ENCODE measurements at regions not wholly inside any gene's neighbourhood (a gene's known extent, or its start where the extent isn't known, plus 50 kb on each side); places are given as distances from the start of the nearest gene placed in this dataset.
"Not testable (repeated sequence)": the region's sequence is repeated elsewhere in the genome, so short reads cannot be mapped to it uniquely, and the experiment has no call there.

DNA sequence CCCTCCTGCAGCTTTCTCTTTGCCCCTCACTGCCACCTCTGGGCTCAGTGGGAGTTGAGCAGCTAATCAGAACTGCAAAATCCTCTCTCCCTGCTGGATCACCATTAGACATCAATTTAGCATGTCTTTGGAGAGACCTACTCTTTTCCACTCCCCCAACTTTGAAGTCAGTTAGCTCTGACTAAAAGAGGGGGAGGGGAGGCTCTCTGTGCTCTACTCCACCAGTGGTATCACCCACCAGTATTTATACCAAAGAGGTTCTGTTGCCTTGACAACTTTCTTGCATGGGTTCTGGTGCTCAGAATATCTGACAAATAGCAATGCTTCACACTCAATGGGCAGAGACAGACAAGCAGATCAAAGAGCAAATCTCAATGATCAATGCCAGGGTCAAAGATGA lies 146.2 kb upstream of the ROPN1 start:
- DNase-seq (ENCODE audit: low spot score) = no peak

DNA sequence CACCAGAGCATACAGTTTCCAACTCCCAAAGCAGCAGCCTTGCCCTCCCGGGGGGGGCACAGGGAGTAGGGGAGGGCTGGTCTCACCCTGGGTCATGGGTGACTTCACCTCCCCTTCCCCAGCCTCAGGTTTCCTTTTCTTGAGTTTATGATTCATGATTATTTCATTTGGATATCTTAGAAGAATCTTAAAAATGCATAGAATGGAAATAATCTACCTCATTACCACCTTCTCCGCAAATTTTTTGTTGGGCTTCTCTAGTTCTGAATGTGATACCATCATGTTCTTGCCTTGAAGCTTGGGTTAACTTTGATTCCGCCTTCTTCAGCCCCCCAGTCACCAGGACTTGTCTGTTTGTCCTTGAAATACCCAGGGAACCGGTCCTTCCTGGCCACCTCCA lies 148.8 kb upstream of the ROPN1 start:
- no peak for DNase-seq (ENCODE audit: low spot score)

DNA sequence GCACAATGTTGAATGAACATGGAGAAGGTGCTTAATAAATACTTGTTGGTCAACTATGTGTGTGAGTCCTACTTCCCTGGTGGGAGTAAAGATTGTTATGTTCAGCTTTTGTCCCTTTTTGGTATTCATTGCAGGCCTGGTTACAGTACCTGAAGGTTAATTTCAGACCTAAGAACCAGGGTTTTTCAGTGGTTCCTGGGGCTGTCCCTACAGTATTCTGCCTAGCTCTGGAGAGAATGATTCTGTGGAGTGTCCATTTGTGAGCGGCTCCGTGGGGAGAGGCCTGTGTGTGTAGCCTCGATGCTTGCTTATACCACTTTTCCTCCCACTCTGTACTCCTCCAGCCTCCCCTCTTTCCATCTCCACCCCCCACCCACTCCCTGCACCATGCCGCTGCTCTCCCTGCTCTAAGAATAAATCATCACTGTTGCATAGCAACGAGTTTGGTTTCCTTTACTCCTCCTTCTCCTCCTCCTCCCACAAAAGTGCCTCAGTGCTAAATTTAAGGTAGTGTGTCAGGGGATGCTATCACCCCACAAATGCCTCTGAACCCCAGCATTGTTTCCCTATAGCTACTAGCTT lies 150.6 kb upstream of the ROPN1 start:
- DNase-seq (ENCODE audit: low spot score) = no peak

DNA sequence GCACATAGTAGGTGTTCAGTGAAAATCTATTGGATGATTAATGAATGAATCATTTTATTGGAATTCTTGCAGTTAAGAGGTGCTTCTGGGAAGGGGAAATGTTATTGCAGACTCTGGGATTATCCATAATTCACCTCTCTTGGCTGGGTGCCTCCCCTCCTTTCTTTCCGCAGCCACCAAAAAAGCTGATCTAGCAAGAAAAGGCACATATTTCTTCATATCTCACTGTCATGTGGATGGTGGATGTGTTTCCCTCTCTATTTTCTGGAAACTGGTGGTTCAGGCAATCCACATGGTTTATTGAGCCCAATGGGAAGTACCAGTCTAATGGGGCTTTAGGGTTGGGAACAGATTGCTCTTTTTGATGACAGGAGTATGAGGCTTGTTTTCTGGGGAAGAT lies 151.1 kb upstream of the ROPN1 start:
- no peak for DNase-seq (ENCODE audit: low spot score)

- no peak for DNase-seq (ENCODE audit: low spot score)
Measured at GRCh38 chr3:124144035-124144814, 152.3 kb upstream of the ROPN1 start.

DNA sequence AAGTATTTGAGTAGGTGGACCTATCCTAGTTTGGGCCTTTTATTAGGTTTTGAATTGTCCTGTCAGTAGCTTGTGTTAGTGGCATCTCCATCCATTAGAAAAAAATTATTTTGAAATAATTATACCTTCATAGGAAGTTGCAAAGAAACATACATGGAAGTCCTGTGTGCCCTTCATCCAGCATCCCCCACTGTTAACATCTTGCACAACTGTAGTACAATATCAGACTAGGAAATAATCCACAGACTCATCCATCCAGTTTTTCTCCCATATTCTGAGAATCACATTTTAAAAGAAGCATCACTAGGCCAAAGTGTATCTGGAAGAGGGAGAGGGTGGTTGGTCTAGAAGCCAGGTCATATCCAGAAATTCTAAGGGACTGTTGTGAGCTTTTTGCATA lies 155.5 kb upstream of the ROPN1 start:
- DNase-seq (ENCODE audit: low spot score) = no peak

DNA sequence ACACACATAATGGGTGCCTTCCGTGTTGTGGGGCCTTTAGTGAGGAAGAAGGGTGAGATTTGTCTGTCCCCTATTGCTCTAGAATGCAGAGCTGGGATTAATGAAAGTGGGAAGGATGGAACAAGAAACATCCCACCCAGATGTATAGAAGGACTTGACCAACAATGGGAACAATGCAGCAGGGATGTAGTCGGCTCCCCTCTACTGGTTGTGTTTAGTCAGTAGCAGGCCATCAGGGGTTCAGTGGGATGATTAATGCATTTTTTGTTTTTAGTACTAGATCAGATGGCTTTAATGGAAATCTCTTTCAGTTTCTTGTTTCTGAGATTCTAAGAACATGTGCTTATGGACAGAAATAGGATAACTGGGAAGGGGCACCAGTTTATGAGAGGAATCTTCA lies 156.0 kb upstream of the ROPN1 start:
- no peak for DNase-seq (ENCODE audit: low spot score)

DNA sequence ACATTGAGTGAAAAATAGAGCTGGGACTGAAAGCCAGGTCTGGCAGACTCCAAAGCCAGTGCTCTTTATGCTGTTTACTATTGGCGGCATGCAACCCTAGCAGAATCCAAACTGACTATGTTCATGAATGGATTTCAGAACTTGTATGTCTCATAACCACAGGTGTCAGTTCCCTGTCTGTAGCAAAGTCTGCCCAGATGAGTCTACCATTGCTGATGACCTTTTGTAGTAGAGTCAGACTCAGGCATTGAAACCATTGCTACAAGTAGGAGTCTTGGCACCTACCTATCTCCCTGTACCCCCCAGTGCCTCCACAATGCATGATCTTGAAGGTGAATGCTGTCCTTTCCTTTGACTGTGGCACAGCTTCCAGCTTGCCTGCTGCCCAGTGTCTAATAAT lies 157.2 kb upstream of the ROPN1 start:
- no peak for DNase-seq (ENCODE audit: low spot score)

DNA sequence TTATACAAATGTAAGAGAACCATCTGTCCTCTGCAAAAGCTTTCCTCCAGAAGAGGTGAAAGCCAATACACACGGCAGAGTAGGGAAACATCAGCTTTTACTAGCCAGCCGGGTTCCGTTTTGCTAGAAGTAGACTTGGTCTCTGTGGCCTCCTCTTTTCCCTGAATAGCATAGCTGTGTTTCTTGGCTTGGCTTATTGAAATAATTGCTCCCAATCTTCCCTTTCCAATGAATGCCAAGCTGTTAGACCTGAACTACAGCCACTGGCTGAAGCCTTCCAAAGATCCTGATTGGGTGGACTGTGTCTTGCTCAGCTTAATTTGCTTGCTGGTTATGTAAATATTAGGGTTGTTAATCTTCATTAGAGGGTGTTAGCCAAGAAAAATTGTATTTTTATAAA lies 157.8 kb upstream of the ROPN1 start:
- DNase-seq (ENCODE audit: low spot score) = peak; percentile 13

DNA sequence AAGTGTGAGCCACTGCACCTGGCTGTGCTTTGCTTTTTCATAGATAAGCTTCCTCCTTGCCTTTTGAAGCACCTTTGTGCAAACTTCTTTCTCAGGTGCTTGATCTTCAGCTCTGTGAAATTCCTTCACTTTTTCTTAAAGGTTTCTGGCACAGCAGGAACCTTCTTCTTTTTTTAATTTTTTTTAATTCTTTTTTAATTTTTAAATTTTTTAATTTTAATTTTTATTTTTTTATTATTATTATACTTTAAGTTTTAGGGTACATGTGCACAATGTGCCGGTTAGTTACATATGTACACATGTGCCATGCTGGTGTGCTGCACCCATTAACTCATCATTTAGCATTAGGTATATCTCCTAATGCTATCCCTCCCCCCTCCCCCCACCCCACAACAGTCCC lies 161.0 kb upstream of the ROPN1 start:
- DNase-seq (ENCODE audit: low spot score) = not testable (repeated sequence)

DNA sequence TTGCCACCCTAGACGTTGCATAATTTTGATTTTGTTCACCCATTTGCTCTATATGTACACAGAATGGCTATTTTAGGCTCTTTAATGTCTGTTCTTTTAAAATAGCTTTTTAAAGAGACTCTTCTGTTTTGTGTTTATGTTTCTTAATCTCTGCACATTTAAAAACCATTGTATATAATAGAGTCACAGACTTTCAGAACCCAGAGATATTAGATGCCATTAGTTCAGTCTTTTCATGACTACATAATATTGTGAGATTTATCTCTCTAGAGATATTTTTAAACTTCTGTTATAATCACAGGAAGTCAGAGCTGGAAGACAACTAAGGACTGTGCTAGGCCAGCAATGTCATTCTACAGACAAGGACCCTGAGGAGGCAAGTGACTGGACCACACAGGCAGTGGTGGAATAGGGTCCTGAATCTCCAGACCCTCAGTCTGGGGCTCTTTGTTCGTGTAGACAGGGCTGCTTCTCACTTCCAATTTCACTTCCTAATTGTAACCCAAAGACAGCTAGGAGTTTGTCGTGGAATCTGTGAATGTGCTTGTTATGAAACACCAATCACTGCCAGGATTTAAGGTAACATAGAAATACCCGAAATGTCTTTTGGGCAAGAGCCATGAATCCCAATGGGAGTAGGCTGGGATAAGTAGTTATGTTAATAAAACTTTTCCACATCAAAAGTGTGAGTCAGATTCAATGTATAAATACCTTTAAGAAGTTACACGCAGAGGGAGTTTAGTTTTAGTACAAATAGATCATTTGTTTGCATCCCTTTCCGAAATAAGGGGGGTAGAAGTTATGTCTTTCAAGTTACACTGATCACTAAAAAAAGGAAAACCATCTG lies 165.2 kb upstream of the ROPN1 start:
- DNase-seq (ENCODE audit: low spot score) = no peak

DNA sequence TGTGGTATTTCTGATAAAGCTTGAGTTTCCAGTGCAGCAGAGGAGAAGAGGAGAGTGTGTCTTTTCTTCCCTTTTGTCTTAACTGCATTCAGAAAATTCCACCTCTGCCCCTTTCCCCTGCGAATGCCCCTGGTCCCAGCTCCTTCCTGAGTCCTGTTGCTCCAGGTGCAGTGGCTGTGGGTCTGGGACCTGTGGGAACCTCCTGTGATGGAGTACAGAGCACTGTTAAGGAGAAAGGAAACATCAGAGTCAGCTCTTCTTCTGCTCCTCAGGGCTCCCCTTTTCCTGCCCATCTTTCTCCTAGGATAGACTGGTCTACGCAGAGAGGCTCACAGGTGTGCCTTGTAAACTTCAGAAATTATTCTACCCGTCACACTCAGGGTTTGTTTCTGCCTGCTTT lies 165.8 kb upstream of the ROPN1 start:
- no peak for DNase-seq (ENCODE audit: low spot score)

DNA sequence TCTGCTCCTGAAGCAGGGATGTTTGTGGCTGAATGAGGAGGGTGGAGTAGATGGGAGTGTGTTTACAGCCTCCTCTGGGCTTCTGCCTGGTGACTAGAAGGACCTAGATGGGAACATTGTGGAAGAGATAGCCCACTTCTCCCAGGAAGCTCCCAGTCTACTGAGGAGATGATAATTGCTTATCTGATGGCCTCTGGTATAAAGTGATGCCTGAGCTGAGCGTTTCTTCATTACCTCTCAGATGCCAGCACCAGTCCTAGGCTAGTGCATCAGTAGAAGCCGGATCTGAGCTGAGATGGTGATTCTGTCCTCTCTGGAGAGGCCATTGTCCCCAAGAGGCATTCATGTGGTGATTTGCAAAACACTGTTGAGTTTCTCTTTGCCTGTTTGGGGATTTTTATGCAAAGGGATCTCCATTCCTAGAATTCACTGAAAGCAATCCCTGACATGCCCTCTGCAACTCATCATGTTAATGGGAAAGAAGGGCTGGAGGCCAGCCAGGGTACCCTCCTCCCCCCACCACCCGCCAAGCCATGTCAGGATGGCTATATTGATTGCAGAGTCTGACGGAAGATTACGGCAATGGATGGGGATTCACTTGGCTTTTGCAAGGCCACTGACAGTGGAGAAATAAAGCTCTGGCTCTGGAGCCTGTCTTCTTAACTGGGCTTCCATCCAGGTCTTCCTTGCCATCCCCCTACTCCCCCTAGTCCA lies 166.4 kb upstream of the ROPN1 start:
- no peak for DNase-seq (ENCODE audit: low spot score)

DNA sequence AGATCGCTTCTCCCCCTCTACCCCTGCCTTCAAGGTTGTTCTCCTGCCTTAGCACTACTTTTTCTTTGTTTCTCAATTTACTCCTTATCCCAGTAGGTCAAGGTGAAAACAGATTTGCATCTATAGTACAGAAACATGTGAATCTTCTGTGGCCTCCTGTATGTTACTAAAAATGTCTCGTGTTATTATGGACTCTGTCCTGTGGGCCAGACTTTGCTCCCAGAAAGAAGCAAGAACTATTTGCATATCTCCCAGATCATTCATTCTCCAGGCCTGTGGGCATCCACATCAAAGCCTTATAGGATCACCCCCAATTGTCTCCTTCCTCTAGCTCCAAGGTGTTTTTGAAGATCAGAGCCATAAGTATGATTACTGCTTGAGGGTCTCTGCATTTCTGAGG lies 169.5 kb upstream of the ROPN1 start:
- no peak for DNase-seq (ENCODE audit: low spot score)

GRCh38 chr3:124163689-124164088 lies 171.8 kb upstream of the ROPN1 start:
- DNase-seq (ENCODE audit: low spot score) = no peak

DNA sequence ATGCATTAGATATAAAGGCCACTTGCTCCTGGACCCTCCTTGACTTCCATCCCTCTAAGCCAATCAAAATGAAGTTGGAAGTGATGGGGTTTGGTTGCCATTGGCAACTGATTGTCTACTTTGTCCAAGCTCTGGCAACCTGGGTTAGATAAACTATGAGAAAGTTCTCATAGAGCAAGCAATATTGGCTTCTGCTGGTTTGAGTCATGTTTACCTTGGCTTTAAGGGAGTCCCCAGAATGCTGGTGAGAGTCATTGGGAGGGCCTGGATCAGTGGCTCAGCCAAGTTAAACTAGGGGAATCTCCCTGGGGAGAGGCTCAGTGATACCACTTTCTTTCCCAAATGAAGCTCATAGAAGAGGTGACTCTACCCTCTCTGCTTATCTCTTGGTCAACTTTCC lies 176.3 kb upstream of the ROPN1 start:
- no peak for DNase-seq (ENCODE audit: low spot score)

DNA sequence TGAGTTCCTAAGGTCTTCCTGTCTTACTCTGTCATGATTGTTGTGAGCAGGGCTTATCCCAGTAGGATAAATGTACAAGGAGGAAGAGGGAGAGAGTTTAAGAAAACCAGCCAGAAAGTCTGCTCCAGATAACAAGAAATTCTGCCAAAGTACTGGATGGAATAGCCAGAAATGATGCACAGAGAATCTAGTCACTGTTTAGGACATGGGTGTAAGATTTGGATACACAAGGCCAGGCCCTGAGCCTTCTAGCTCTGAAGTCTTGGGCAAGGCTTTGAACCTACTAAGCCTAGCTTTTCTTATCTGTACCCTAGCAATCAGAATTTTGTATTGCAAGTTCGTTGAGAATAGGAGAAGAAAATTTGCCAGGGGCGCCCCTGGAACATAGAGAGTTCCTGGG lies 180.4 kb upstream of the ROPN1 start:
- no peak for DNase-seq (ENCODE audit: low spot score)

DNA sequence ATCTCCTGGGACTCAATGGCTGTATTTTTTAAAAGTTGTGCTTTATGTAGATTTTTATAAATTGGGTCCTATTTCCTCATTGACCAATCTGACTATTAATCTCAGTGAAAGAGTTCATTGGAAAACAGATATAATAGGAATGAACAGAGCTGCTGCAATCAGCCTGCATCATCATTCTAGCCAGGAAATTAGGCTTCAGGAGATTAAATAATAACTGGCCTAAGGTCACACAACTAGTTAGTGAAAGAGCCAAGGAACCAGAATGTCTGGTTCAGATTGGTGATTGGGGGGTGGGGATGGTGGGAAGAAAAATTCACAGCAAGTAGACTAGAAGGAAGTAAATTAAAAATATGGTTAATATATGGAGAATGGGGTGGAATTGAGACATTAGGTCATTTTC lies 180.9 kb upstream of the ROPN1 start:
- DNase-seq (ENCODE audit: low spot score) = no peak

DNA sequence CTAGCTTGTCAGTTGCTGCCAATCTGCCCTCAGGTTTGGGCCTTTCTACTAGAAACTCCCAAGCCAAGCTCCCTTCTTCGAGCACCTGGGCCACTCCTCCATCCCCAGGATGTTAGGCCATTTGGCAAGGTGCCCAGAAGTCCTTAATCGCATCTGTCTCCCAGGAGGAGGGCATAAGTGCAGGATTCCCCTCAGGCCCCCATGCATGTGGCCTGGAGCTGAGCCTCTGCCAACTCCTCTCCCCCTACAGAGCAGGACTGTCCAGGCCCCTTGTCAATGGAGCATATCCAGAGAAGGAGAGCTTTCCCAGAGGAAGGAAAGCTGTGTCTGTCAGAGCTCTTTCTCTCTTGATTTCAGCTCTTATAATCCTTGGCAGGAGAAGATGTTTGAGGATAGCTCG lies 182.6 kb upstream of the ROPN1 start:
- DNase-seq (ENCODE audit: low spot score) = no peak

DNA sequence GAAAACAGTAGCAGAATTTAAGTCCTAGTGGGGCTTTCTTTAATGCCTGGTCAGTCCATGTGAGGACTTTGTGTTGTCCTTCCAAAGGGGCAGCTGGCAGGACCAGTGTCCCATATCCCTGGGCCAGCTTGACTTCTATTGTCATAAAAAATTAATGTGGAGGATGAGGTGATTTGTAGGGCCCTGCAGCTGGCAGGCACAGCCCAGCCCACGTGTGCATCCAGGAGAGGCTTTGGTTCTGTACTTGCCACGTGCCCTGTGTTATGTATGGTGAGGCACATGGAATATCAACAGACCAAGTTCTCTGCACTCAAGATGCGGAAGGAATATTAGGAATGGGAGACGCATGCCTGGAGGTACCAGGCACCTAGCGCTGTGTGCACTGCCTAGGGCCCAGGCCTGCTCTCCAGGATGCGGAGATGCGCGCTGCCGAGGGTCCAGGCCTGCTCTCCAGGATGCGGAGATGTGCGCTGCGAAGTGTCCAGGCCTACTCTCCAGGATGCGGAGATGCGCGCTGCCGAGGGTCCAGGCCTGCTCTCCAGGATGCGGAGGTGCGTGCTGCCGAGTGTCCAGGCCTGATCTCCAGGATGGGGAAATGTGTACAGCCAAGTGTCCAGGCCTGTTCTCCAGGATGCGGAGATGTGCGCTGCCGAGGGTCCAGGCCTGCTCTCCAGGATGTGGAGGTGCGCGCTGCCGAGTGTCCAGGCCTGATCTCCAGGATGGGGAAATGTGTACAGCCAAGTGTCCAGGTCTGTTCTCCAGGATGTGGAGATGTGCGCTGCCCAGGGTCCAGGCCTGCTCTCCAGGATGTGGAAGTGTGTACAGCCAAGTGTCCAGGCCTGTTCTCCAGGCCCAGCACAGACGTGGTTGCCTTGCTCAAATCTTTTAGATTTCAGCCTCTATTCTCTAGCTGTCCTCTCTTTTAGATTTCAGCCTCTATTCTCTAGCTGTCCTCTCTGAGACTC lies 183.3 kb upstream of the ROPN1 start:
- DNase-seq (ENCODE audit: low spot score) = no peak

DNA sequence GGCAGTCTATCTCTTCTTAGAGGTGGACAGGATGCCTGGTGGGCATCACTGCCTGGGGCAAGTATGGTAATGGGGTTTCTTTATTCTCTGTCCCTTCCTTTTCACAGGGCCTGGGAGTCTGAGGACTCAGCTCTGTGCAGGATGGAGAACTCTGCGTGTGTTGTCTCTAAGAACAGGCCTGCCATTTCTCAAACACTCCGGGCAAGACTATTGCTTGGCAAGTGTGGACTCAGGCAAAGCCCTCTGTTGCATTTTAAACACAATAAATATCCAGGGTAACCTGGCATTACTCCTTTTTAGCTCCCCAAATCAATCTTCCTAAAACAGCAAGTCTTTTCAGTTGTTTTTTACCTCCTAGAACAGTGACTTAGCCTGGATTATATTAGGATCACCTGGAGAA lies 185.1 kb upstream of the ROPN1 start:
- DNase-seq (ENCODE audit: low spot score) = no peak
